ENCODE measurements at regions not wholly inside any gene's neighbourhood (a gene's known extent, or its start where the extent isn't known, plus 50 kb on each side); places are given as distances from the start of the nearest gene placed in this dataset.

GRCh38 chr1:157269656-157270375 lies 131.6 kb upstream of the ETV3 start:
- TF ChIP-seq CTCF (IDR thresholded peaks at IDR 0.05) (no peak), POLR2A (IDR thresholded peaks at IDR 0.05) (no peak)

All from lower leg skin (tissue), 3 donors.